Heart left ventricle (tissue), 16 donors: ENCODE measurements at regions not wholly inside any gene's neighbourhood (a gene's known extent, or its start where the extent isn't known, plus 50 kb on each side); places are given as distances from the start of the nearest gene placed in this dataset.

Experiments used
- ATAC-seq, 4 donors: fragments of 200-7000 bp; cut with Tn5 transposase; one replicate each; pipeline ENCODE4 v1.9.1; 2020 to 2022; ENCODE audit warnings: moderate library complexity in 4 of 4, mild to moderate bottlenecking in 3 of 4, moderate number of reproducible peaks in 1 of 4
- DNase-seq, 5 donors: peaks; one replicate each; pipeline ENCODE4 v3.0.0-alpha.2; 2020
- H3K27ac ChIP-seq, 12 donors: fragments of 200-600 bp; sonication (generic) in 4 of 12; one replicate each; pipeline versions ENCODE4 v1.5.0 to v1.8.0; 2016 to 2022; ENCODE audit warnings: mild to moderate bottlenecking in 2 of 12
- H3K27me3 ChIP-seq, 9 donors: fragments of 200-600 bp; sonication (generic) in 2 of 9; one replicate each; pipeline versions ENCODE4 v1.5.1 to v1.8.0; 2016 to 2022; ENCODE audit warnings: mild to moderate bottlenecking in 3 of 9
- H3K36me3 ChIP-seq, 9 donors: fragments of 200-600 bp; sonication (generic) in 2 of 9; one replicate each; pipeline versions ENCODE4 v1.5.0 to v1.8.0; 2018 to 2022; ENCODE audit warnings: mild to moderate bottlenecking in 2 of 9
- H3K4me1 ChIP-seq, 12 donors: fragments of 200-600 bp; sonication (generic) in 4 of 12; one replicate each; pipeline versions ENCODE4 v1.5.0 to v1.8.0; 2016 to 2022; ENCODE audit warnings: mild to moderate bottlenecking in 3 of 12
- H3K4me3 ChIP-seq, 12 donors: fragments of 200-600 bp; sonication (generic) in 4 of 12; one replicate each; pipeline versions ENCODE4 v1.5.0 to v1.8.0; 2017 to 2022; ENCODE audit warnings: mild to moderate bottlenecking in 9 of 12, moderate library complexity in 4 of 12
- H3K9me3 ChIP-seq, 12 donors: fragments of 200-600 bp; sonication (generic) in 4 of 12; one replicate each; pipeline versions ENCODE4 v1.5.0 to v1.8.0; 2016 to 2022; ENCODE audit warnings: mild to moderate bottlenecking in 1 of 12
- CTCF ChIP-seq, 12 donors: fragments of 200-600 bp; sonication (generic) in 4 of 12; IDR thresholded peaks; one replicate each; pipeline versions ENCODE4 v1.5.0 to v1.8.0; 2018 to 2022; ENCODE audit warnings: antibody characterized with exemption in 12 of 12, mild to moderate bottlenecking in 5 of 12
- POLR2A ChIP-seq, 2 donors: fragments of 450-650 bp; IDR thresholded peaks; one replicate each; pipeline ENCODE4 v1.6.1; 2017; ENCODE audit warnings: antibody characterized with exemption in 2 of 2, mild to moderate bottlenecking in 2 of 2, moderate library complexity in 2 of 2
- WGBS, 4 donors: extraction: QIAGEN DNeasy Blood & Tissue Kit in 2 of 4; methylation state at CpG; one replicate each; pipeline versions ENCODE4 v1.1.5 to v1.1.7; 2013 to 2018; 5-methylcytosine and 5-hydroxymethylcytosine counted together
- intact Hi-C, 10 donors: fragments of 100-400 bp; cut with DNase I; formaldehyde crosslinking; loops; one replicate each; pipeline versions ENCODE4 v1.11.1 to v1.14.2; 2022
- donor health status: ischemic (EF 13 %, LVEDD 7.1; RV severe dilation, severe dysfunction).
- donor health status: healthy with polysubstance abuse.
- donor health status: DM: no; HTN: yes; CAD: no.
- donor health status: DM: no; HTN: no; CAD: no.
- donor health status: ischemic (EF 25% LVEDD 6.9; RV normal size, moderate dysfunction).
- donor health status: ischemic (EF 25% LVEDD 5.7; RV mildly dilated, moderate dysfunction).
- donor health status: healthy.
- donor health status: DM: yes; HTN: yes; CAD: no.
- donor health status: ischemic (EF 35%, LVEDD 5.7; RV mildly dilated, moderate dysfunction).
- donor health status: nonischemic (EF 11% LVEDD 7.7; RV severe dilation, severe dysfunction).
- donor health status: DM: yes; HTN: yes; CAD: no.
- donor health status: PGD.
- donor health status: ischemic (EF 29% LVEDD 5.4; RV normal size, mild dysfunction).
- donor health status: nonischemic (EF 23%, LVEDD 6.1; RV moderate dilation, normal function).

GRCh38 chr11:109309153-109309552 lies 112.8 kb upstream of the C11orf87 start:
- TF ChIP-seq CTCF (IDR thresholded peaks at IDR 0.05) (no peak), POLR2A (IDR thresholded peaks at IDR 0.05) (no peak)
- 20 to 40% (median 24%) methylated on average over 1 of the region's 1 CpG for WGBS, 4 donors
- H3K27me3 ChIP-seq = no peaks in the 10 kb centered on the region
- H3K4me1 ChIP-seq = no peaks in the 10 kb centered on the region
- ATAC-seq = no peak
- intact Hi-C loops = loop anchor here in 1 of 10 donors (10.0 kb wide), 2 partner anchors 234 to 344 kb away; no protein-coding TSS in a partner anchor
- DNase-seq = no peak
- H3K27ac ChIP-seq = no peak overlapping the region
- peaks cover 0 to 2% (median 0%) of the 10 kb centered on the region in 12 donors for H3K9me3 ChIP-seq
- no peaks in the 10 kb centered on the region for H3K36me3 ChIP-seq
- no peak overlapping the region for H3K4me3 ChIP-seq

GRCh38 chr11:109317726-109318125 lies 104.3 kb upstream of the C11orf87 start:
- no peaks in the 10 kb centered on the region for H3K4me1 ChIP-seq
- H3K27ac ChIP-seq = no peak overlapping the region
- no peak for TF ChIP-seq POLR2A (IDR thresholded peaks at IDR 0.05)
- no peak for TF ChIP-seq CTCF (IDR thresholded peaks at IDR 0.05)
- H3K36me3 ChIP-seq = no peaks in the 10 kb centered on the region
- H3K9me3 ChIP-seq = peaks cover 0 to 2% (median 0%) of the 10 kb centered on the region in 12 donors
- no peak for ATAC-seq
- DNase-seq = no peak
- intact Hi-C loops = no loop called here
- no peak overlapping the region for H3K4me3 ChIP-seq
- WGBS, 4 donors = 90 to 97% (median 92%) methylated on average over 1 of the region's 1 CpG
- H3K27me3 ChIP-seq = no peaks in the 10 kb centered on the region

GRCh38 chr11:109320595-109320994 lies 101.4 kb upstream of the C11orf87 start:
- no peaks in the 10 kb centered on the region for H3K27me3 ChIP-seq
- no peak for TF ChIP-seq CTCF (IDR thresholded peaks at IDR 0.05)
- no peak for TF ChIP-seq POLR2A (IDR thresholded peaks at IDR 0.05)
- DNase-seq (no peak), ATAC-seq (no peak)
- H3K27ac ChIP-seq = no peak overlapping the region
- H3K4me3 ChIP-seq = no peak overlapping the region
- 27 to 45% (median 35%) methylated on average over 1 of the region's 1 CpG for WGBS, 4 donors
- no peaks in the 10 kb centered on the region for H3K4me1 ChIP-seq
- intact Hi-C loops = no loop called here
- no peaks in the 10 kb centered on the region for H3K36me3 ChIP-seq
- H3K9me3 ChIP-seq = no peaks in the 10 kb centered on the region

GRCh38 chr11:109326781-109327180 lies 95.2 kb upstream of the C11orf87 start:
- H3K36me3 ChIP-seq = no peaks in the 10 kb centered on the region
- DNase-seq = no peak
- no peak for ATAC-seq
- H3K27ac ChIP-seq = no peak overlapping the region
- peaks cover 0 to 3% (median 0%) of the 10 kb centered on the region in 12 donors for H3K4me1 ChIP-seq
- H3K27me3 ChIP-seq = no peaks in the 10 kb centered on the region
- no peak for TF ChIP-seq POLR2A (IDR thresholded peaks at IDR 0.05)
- TF ChIP-seq CTCF (IDR thresholded peaks at IDR 0.05) = no peak
- intact Hi-C loops = no loop called here
- H3K4me3 ChIP-seq = no peak overlapping the region
- WGBS, 4 donors = 67 to 79% (median 74%) methylated on average over 1 of the region's 1 CpG
- peaks cover 0 to 7% (median 0%) of the 10 kb centered on the region in 12 donors for H3K9me3 ChIP-seq
